ENCODE measurements at regions not wholly inside any gene's neighbourhood (a gene's known extent, or its start where the extent isn't known, plus 50 kb on each side); places are given as distances from the start of the nearest gene placed in this dataset.

GRCh38 chr3:153343988-153344782 lies 182.2 kb downstream of the RAP2B start:
- H3K4me3 ChIP-seq (ENCODE audit: low read depth, low read length) = no peak overlapping the region
- no peak for DNase-seq (ENCODE audit: low read depth)
- no peak for TF ChIP-seq CTCF (IDR thresholded peaks at IDR 0.05; ENCODE audit: insufficient read depth, low read depth, low read length)

GRCh38 chr3:153348457-153349107 lies 186.6 kb downstream of the RAP2B start:
- no peak for DNase-seq (ENCODE audit: low read depth)
- no peak for TF ChIP-seq CTCF (IDR thresholded peaks at IDR 0.05; ENCODE audit: insufficient read depth, low read depth, low read length)
- H3K4me3 ChIP-seq (ENCODE audit: low read depth, low read length) = no peak overlapping the region

GRCh38 chr3:153349108-153349499 lies 187.1 kb downstream of the RAP2B start:
- no peak for DNase-seq (ENCODE audit: low read depth)
- TF ChIP-seq CTCF (IDR thresholded peaks at IDR 0.05; ENCODE audit: insufficient read depth, low read depth, low read length) = no peak
- H3K4me3 ChIP-seq (ENCODE audit: low read depth, low read length) = no peak overlapping the region

GRCh38 chr3:153350420-153350819 lies 188.4 kb downstream of the RAP2B start:
- TF ChIP-seq CTCF (IDR thresholded peaks at IDR 0.05; ENCODE audit: insufficient read depth, low read depth, low read length) = no peak
- H3K4me3 ChIP-seq (ENCODE audit: low read depth, low read length) = no peak overlapping the region
- DNase-seq (ENCODE audit: low read depth) = peak; percentile 64

GRCh38 chr3:153354641-153355040 lies 192.6 kb downstream of the RAP2B start:
- TF ChIP-seq CTCF (IDR thresholded peaks at IDR 0.05; ENCODE audit: insufficient read depth, low read depth, low read length) = no peak
- no peak overlapping the region for H3K4me3 ChIP-seq (ENCODE audit: low read depth, low read length)
- no peak for DNase-seq (ENCODE audit: low read depth)

GRCh38 chr3:153355559-153355958 lies 193.5 kb downstream of the RAP2B start:
- H3K4me3 ChIP-seq (ENCODE audit: low read depth, low read length) = no peak overlapping the region
- no peak for TF ChIP-seq CTCF (IDR thresholded peaks at IDR 0.05; ENCODE audit: insufficient read depth, low read depth, low read length)

More at GRCh38 chr3:153355559-153355958, 193.5 kb downstream of the RAP2B start:
- no peak for DNase-seq (ENCODE audit: low read depth)

Measured in fibroblast of villous mesenchyme (primary cell).